ENCODE measurements at regions not wholly inside any gene's neighbourhood (a gene's known extent, or its start where the extent isn't known, plus 50 kb on each side); places are given as distances from the start of the nearest gene placed in this dataset.

DNA sequence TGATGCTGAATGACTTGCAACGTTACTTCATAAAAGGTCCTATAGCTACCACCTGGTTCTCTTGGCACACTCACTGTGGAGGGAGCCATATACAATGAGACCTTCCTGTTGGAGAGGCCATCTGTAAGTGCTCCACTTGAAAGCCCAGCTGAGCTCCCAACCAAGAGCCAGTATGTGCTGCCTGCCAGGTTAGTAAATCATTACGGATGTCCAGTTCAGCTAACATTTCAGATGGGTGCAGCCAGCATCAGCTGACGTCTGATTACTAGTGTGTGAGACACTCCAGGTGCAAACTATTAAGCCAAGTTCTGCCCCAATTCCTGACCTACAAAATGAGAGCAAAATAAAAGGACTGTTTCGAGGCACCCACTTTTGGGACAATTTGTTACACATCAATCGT is 274.4 kb upstream of the ROBO2 start:
- TF ChIP-seq, protein P1, sequence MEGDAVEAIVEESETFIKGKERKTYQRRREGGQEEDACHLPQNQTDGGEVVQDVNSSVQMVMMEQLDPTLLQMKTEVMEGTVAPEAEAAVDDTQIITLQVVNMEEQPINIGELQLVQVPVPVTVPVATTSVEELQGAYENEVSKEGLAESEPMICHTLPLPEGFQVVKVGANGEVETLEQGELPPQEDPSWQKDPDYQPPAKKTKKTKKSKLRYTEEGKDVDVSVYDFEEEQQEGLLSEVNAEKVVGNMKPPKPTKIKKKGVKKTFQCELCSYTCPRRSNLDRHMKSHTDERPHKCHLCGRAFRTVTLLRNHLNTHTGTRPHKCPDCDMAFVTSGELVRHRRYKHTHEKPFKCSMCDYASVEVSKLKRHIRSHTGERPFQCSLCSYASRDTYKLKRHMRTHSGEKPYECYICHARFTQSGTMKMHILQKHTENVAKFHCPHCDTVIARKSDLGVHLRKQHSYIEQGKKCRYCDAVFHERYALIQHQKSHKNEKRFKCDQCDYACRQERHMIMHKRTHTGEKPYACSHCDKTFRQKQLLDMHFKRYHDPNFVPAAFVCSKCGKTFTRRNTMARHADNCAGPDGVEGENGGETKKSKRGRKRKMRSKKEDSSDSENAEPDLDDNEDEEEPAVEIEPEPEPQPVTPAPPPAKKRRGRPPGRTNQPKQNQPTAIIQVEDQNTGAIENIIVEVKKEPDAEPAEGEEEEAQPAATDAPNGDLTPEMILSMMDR (IDR thresholded peaks at IDR 0.05; ENCODE audit: extremely low read depth, missing control alignments): no peak
- DNase-seq (ENCODE audit: low spot score): no peak

DNA sequence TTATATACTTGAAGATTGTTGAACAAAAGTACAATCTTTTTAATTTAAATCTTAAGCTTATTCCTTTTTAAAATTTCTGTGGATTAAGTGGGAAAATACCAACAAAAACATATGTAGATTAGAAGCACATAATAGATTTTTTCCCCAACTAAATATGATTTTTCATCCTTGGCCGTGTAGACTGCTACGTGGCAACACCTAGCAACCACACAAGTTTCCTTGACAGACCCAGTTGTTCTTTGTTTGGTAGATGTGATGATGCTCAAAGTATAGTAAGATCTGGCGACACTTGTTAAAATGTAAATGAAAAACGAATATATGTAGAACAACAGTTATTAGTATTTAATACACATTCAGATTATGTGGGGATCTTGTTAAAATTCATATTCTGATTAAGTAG is 271.0 kb upstream of the ROBO2 start:
- TF ChIP-seq, protein P1 (IDR thresholded peaks at IDR 0.05; ENCODE audit: extremely low read depth, missing control alignments): no peak
- DNase-seq (ENCODE audit: low spot score): no peak

DNA sequence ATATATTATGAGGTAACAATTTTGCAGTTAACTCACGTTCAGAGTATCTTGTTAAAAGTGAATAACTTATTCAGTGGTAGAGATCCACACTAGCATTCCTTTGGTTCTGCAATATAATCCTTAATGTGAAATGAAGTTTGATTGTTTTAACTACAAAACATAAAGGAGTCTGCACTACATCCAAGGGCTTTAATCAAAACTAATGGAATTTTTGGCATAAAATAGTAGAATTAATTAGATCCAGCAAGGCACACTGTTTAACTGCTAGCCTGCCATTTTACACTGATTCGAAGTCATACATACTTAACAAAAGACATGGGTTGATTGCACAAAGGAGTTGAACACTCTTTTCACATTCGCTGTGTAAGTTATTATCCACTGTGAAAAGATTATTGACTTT is 263.0 kb upstream of the ROBO2 start:
- TF ChIP-seq, protein P1 (IDR thresholded peaks at IDR 0.05; ENCODE audit: extremely low read depth, missing control alignments): no peak
- no peak for DNase-seq (ENCODE audit: low spot score)

DNA sequence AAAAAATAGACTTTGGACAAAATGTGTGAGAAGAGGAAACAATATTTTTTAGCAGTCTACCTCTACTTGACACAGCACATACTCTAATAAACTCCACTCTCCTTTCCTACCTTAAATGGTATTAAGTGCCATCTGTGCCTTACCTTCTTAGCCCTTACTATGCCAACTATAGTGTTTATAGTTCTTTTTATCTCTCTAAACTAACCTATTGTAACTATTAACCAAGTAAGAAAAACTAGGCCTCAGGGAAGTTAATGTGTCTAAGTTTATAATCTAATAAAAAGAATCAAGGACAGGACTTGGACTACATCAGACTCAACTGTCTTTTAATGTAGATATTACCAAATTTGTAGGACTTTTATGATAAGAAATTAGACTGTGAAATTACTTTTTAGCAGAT is 251.7 kb upstream of the ROBO2 start:
- no peak for DNase-seq (ENCODE audit: low spot score)
- TF ChIP-seq, protein P1 (IDR thresholded peaks at IDR 0.05; ENCODE audit: extremely low read depth, missing control alignments): no peak

DNA sequence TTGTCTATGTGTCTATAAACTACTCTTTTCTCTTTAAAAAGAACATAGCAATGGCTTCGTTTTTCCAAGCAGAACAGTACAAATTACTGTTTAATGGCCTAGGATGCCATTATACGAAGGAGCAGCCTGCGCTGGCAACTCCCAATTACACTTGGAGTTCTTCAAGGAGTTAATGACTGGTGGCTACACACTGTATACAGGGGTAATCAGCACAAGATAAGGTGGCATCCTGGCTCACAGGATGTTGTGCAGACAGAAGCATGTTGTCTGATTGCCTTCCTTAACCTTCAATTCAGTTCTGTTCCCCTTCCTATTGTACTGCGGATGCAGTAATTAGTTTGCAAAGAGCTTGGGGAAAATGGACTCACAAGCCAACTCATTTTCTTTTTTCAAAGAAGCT is 250.7 kb upstream of the ROBO2 start:
- DNase-seq (ENCODE audit: low spot score): no peak
- TF ChIP-seq, protein P1 (IDR thresholded peaks at IDR 0.05; ENCODE audit: extremely low read depth, missing control alignments): no peak

DNA sequence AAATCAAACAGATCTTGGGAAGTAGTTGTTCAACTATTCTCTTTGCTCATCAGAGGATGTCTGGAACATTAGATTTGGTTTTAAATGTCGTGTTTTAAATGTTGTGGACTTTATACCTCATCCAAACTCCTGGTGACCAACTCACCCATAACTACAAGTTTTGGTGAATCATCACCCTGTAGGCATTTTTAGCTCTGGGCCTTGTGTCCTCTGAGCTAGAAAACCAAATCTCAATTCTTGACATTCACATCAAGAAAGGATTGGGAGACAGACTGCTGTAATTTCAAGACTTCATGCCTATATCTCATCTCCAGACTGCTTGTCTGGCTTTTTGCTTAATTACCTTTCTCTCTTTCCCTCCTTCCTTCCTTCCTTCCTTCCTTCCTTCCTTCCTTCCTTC is 228.5 kb upstream of the ROBO2 start:
- DNase-seq (ENCODE audit: low spot score): no peak
- TF ChIP-seq, protein P1 (IDR thresholded peaks at IDR 0.05; ENCODE audit: extremely low read depth, missing control alignments): no peak

DNA sequence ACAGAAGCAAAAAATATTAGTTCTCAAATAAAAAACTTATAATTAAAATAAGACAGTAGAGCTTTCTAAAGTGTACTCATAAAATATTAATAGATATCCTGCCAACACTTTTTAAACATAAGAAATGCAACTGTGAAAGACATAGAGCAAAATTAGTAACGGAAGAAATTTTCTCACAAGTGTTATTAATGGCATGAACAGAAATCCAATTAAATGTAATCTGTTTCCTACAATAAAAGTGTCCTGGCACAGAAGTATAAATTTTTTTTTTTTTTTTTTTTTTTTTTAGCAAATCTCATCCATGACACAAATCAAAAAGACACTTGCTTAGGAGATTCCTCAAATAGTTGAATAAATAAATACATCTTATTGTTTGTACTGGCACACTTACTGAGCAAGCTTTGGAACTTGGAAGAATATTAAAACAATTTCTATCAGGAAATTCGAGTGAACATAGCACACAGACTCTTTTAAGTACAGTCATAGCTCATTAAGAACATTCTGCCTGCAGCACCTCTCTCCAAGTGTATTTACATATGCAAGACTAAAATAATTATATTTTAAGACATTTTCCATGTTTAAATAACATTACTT is 227.2 kb upstream of the ROBO2 start:
- no peak for DNase-seq (ENCODE audit: low spot score)
- TF ChIP-seq, protein P1 (IDR thresholded peaks at IDR 0.05; ENCODE audit: extremely low read depth, missing control alignments): no peak

Data from GM20000 (cell line).